ENCODE measurements at regions not wholly inside any gene's neighbourhood (a gene's known extent, or its start where the extent isn't known, plus 50 kb on each side); places are given as distances from the start of the nearest gene placed in this dataset.

DNA sequence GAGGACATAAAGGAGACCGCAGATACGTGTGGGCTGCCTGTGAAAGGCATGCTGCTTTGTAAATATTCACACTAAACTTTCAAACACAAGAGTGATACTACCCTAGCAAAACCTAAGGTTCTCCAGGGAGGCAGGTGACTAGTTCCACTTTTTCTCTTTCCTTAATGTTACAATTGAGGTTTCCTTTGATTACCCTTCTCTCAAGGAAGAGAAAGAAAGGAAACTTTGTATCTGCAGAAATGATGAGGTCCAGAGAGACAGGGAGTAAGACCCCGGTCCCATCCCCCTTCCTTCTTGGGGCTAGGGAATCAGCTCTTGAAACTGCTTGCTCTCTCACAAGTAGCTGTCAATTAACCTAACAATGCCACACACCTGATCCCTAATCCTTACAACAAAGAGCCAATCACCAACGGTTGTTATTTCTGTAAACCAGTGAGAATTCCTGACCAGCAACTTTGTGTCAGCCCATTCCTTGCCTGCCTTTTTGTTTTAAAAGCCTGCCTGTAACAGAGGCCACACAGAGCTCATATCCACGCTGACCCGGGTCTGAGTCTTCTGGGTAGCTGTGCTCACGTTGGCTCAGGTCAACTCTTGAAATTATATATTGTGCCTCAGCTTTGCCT is 754.8 kb upstream of the FRG1 start:
- H2BK5ac ChIP-seq (ENCODE audit: low read length) = no peak overlapping the region
- peaks cover 0 to 10% of the 10 kb centered on the region in 2 donors for H3K4me1 ChIP-seq (ENCODE audit: control insufficient read depth in 2 of 2, insufficient read depth in 1 of 2, low read depth in 1 of 2, low read length in 2 of 2)
- H3K14ac ChIP-seq (ENCODE audit: low read length) = no peak overlapping the region
- H4K8ac ChIP-seq (ENCODE audit: low read depth, low read length) = no peak overlapping the region
- H3K79me1 ChIP-seq (ENCODE audit: low read depth, low read length) = no peaks in the 10 kb centered on the region
- no peak overlapping the region for H4K91ac ChIP-seq (ENCODE audit: low read depth, low read length, poor library complexity)
- H2BK15ac ChIP-seq (ENCODE audit: low read length) = no peak overlapping the region
- H2BK12ac ChIP-seq (ENCODE audit: low read length) = no peak overlapping the region
- no peak overlapping the region for H3K18ac ChIP-seq (ENCODE audit: low read length)
- no peaks in the 10 kb centered on the region for H3K36me3 ChIP-seq (replicated peaks in 1 of 2; ENCODE audit: control insufficient read depth in 2 of 2, insufficient read depth in 2 of 2, low read length in 2 of 2)
- H2AFZ ChIP-seq (ENCODE audit: low read length) = peak overlapping the region; percentile 23
- no peak overlapping the region for H2BK120ac ChIP-seq (ENCODE audit: low read depth, low read length)
- no peak overlapping the region for H3K9ac ChIP-seq (ENCODE audit: low read depth, low read length, poor library complexity)
- no peak overlapping the region for H2AK5ac ChIP-seq (ENCODE audit: low read depth, low read length)
- no peaks in the 10 kb centered on the region for H3K27me3 ChIP-seq (ENCODE audit: control insufficient read depth in 3 of 3, insufficient read depth in 3 of 3, low read depth in 1 of 3, low read length in 3 of 3)
- H3K27ac ChIP-seq (replicated peaks; ENCODE audit: low read length) = peak overlapping the region; percentile 59
- peak; percentile 66 for DNase-seq (ENCODE audit: low spot score)
- no peak overlapping the region for H3K23ac ChIP-seq (ENCODE audit: low read depth, low read length, poor library complexity)
- H3K4me3 ChIP-seq (ENCODE audit: low read length in 2 of 2) = no peak overlapping the region
- no peak overlapping the region for H3K4me2 ChIP-seq (ENCODE audit: insufficient read depth, low read length, poor library complexity, severe bottlenecking)
- WGBS, 2 donors (ENCODE audit: extremely low coverage in 2 of 2, insufficient read length in 2 of 2, insufficient replicate concordance in 1 of 2) = no CpG with 5 or more reads among the region's 7 CpGs
- no peaks in the 10 kb centered on the region for H3K9me3 ChIP-seq (replicated peaks in 1 of 2; ENCODE audit: control insufficient read depth in 2 of 2, insufficient read depth in 1 of 2, low read depth in 1 of 2, low read length in 2 of 2)
- no peak overlapping the region for H3K4ac ChIP-seq (ENCODE audit: low read length)

DNA sequence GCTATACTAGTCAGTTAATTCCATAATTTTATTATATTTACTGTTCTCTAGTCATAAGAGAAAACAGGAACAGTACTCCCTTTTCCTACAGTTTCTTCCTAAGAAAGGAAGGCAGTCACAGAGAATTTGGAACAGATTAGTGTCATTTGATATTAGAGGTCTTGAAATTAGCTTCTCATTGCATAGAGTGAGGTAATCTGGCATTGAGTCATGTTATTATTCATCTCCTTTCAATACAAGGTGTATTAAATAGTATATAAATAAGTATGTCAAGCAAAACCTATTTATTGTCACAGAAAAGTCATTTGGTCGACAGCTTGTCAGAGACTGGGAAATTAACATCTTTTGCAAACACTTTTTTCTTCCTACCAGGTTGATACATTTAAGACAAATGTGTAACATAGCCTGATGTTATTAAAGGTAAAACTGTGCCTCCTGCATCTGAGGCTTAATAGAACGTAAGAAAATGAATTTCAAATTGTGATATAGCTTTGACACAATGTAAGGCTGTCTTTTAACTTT is 753.1 kb upstream of the FRG1 start:
- Histone ChIP-seq H4K8ac (ENCODE audit: low read depth, low read length) (no peak overlapping the region), H2AK5ac (ENCODE audit: low read depth, low read length) (no peak overlapping the region), H2BK12ac (ENCODE audit: low read length) (no peak overlapping the region), H3K14ac (ENCODE audit: low read length) (no peak overlapping the region), H2BK5ac (ENCODE audit: low read length) (no peak overlapping the region), H3K4me3 (ENCODE audit: low read length in 2 of 2) (no peak overlapping the region), H2BK15ac (ENCODE audit: low read length) (no peak overlapping the region), H3K4me2 (ENCODE audit: insufficient read depth, low read length, poor library complexity, severe bottlenecking) (no peak overlapping the region), H3K9me3 (replicated peaks in 1 of 2; ENCODE audit: control insufficient read depth in 2 of 2, insufficient read depth in 1 of 2, low read depth in 1 of 2, low read length in 2 of 2) (peaks cover 0 to 2% of the 10 kb centered on the region in 2 donors), H3K36me3 (replicated peaks in 1 of 2; ENCODE audit: control insufficient read depth in 2 of 2, insufficient read depth in 2 of 2, low read length in 2 of 2) (no peaks in the 10 kb centered on the region), H3K79me1 (ENCODE audit: low read depth, low read length) (no peaks in the 10 kb centered on the region), H2AFZ (ENCODE audit: low read length) (no peak overlapping the region), H3K27me3 (ENCODE audit: control insufficient read depth in 3 of 3, insufficient read depth in 3 of 3, low read depth in 1 of 3, low read length in 3 of 3) (no peaks in the 10 kb centered on the region), H3K9ac (ENCODE audit: low read depth, low read length, poor library complexity) (no peak overlapping the region), H3K23ac (ENCODE audit: low read depth, low read length, poor library complexity) (no peak overlapping the region), H2BK120ac (ENCODE audit: low read depth, low read length) (no peak overlapping the region), H3K27ac (replicated peaks; ENCODE audit: low read length) (no peak overlapping the region), H4K91ac (ENCODE audit: low read depth, low read length, poor library complexity) (no peak overlapping the region), H3K4ac (ENCODE audit: low read length) (no peak overlapping the region), H3K18ac (ENCODE audit: low read length) (no peak overlapping the region), H3K4me1 (ENCODE audit: control insufficient read depth in 2 of 2, insufficient read depth in 1 of 2, low read depth in 1 of 2, low read length in 2 of 2) (peaks cover 0 to 10% of the 10 kb centered on the region in 2 donors)
- WGBS, 2 donors (ENCODE audit: extremely low coverage in 2 of 2, insufficient read length in 2 of 2, insufficient replicate concordance in 1 of 2) = no CpG with 5 or more reads among the region's 2 CpGs
- DNase-seq (ENCODE audit: low spot score) = no peak

- Histone ChIP-seq H4K8ac (ENCODE audit: low read depth, low read length) (no peak overlapping the region), H2BK15ac (ENCODE audit: low read length) (no peak overlapping the region), H4K91ac (ENCODE audit: low read depth, low read length, poor library complexity) (no peak overlapping the region), H3K4me3 (ENCODE audit: low read length in 2 of 2) (no peak overlapping the region), H3K18ac (ENCODE audit: low read length) (no peak overlapping the region), H2BK12ac (ENCODE audit: low read length) (no peak overlapping the region), H3K4me1 (ENCODE audit: control insufficient read depth in 2 of 2, insufficient read depth in 1 of 2, low read depth in 1 of 2, low read length in 2 of 2) (no peaks in the 10 kb centered on the region), H3K79me1 (ENCODE audit: low read depth, low read length) (no peaks in the 10 kb centered on the region), H3K27ac (replicated peaks; ENCODE audit: low read length) (no peak overlapping the region), H3K14ac (ENCODE audit: low read length) (no peak overlapping the region), H3K36me3 (replicated peaks in 1 of 2; ENCODE audit: control insufficient read depth in 2 of 2, insufficient read depth in 2 of 2, low read length in 2 of 2) (no peaks in the 10 kb centered on the region), H3K4me2 (ENCODE audit: insufficient read depth, low read length, poor library complexity, severe bottlenecking) (no peak overlapping the region), H2AFZ (ENCODE audit: low read length) (no peak overlapping the region), H3K9ac (ENCODE audit: low read depth, low read length, poor library complexity) (no peak overlapping the region), H2AK5ac (ENCODE audit: low read depth, low read length) (no peak overlapping the region), H3K27me3 (ENCODE audit: control insufficient read depth in 3 of 3, insufficient read depth in 3 of 3, low read depth in 1 of 3, low read length in 3 of 3) (no peaks in the 10 kb centered on the region), H3K9me3 (replicated peaks in 1 of 2; ENCODE audit: control insufficient read depth in 2 of 2, insufficient read depth in 1 of 2, low read depth in 1 of 2, low read length in 2 of 2) (no peaks in the 10 kb centered on the region), H3K4ac (ENCODE audit: low read length) (no peak overlapping the region), H2BK5ac (ENCODE audit: low read length) (no peak overlapping the region), H2BK120ac (ENCODE audit: low read depth, low read length) (no peak overlapping the region), H3K23ac (ENCODE audit: low read depth, low read length, poor library complexity) (no peak overlapping the region)
- WGBS, 2 donors (ENCODE audit: extremely low coverage in 2 of 2, insufficient read length in 2 of 2, insufficient replicate concordance in 1 of 2) = no CpG with 5 or more reads among the region's 10 CpGs
- no peak for DNase-seq (ENCODE audit: low spot score)
Observed at GRCh38 chr4:189198624-189199023, 742.0 kb upstream of the FRG1 start.

DNA sequence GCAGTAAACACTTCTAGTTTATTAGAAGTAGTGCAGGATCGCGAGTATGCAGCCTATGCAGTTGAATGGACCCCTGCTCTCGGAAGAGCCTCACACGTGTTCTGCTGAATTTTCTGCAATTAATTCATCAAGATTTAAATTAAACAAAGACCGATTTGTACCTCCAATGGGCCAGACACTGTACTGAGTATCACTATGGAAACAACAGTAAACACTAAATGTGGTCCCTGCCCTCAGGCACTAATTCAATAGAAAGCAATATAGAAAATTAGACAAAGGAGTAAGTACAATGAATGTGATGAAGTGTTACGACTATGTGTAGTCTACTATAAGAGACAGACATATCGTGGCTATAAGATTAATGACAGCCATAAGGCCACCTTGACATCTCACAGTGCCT is 740.3 kb upstream of the FRG1 start:
- H2BK5ac ChIP-seq (ENCODE audit: low read length) = no peak overlapping the region
- no peaks in the 10 kb centered on the region for H3K4me1 ChIP-seq (ENCODE audit: control insufficient read depth in 2 of 2, insufficient read depth in 1 of 2, low read depth in 1 of 2, low read length in 2 of 2)
- no peak overlapping the region for H2AFZ ChIP-seq (ENCODE audit: low read length)
- H3K27ac ChIP-seq (replicated peaks; ENCODE audit: low read length) = no peak overlapping the region
- no peaks in the 10 kb centered on the region for H3K79me1 ChIP-seq (ENCODE audit: low read depth, low read length)
- H3K9ac ChIP-seq (ENCODE audit: low read depth, low read length, poor library complexity) = no peak overlapping the region
- H3K36me3 ChIP-seq (replicated peaks in 1 of 2; ENCODE audit: control insufficient read depth in 2 of 2, insufficient read depth in 2 of 2, low read length in 2 of 2) = no peaks in the 10 kb centered on the region
- no peak overlapping the region for H4K91ac ChIP-seq (ENCODE audit: low read depth, low read length, poor library complexity)
- no peaks in the 10 kb centered on the region for H3K9me3 ChIP-seq (replicated peaks in 1 of 2; ENCODE audit: control insufficient read depth in 2 of 2, insufficient read depth in 1 of 2, low read depth in 1 of 2, low read length in 2 of 2)
- H3K27me3 ChIP-seq (ENCODE audit: control insufficient read depth in 3 of 3, insufficient read depth in 3 of 3, low read depth in 1 of 3, low read length in 3 of 3) = no peaks in the 10 kb centered on the region
- H2BK12ac ChIP-seq (ENCODE audit: low read length) = no peak overlapping the region
- no CpG with 5 or more reads among the region's 7 CpGs for WGBS, 2 donors (ENCODE audit: extremely low coverage in 2 of 2, insufficient read length in 2 of 2, insufficient replicate concordance in 1 of 2)
- no peak overlapping the region for H4K8ac ChIP-seq (ENCODE audit: low read depth, low read length)
- no peak overlapping the region for H2BK120ac ChIP-seq (ENCODE audit: low read depth, low read length)
- no peak overlapping the region for H3K18ac ChIP-seq (ENCODE audit: low read length)
- H3K4ac ChIP-seq (ENCODE audit: low read length) = no peak overlapping the region
- no peak overlapping the region for H2AK5ac ChIP-seq (ENCODE audit: low read depth, low read length)
- H3K14ac ChIP-seq (ENCODE audit: low read length) = no peak overlapping the region
- no peak overlapping the region for H3K4me3 ChIP-seq (ENCODE audit: low read length in 2 of 2)
- H3K4me2 ChIP-seq (ENCODE audit: insufficient read depth, low read length, poor library complexity, severe bottlenecking) = no peak overlapping the region
- H3K23ac ChIP-seq (ENCODE audit: low read depth, low read length, poor library complexity) = no peak overlapping the region
- no peak overlapping the region for H2BK15ac ChIP-seq (ENCODE audit: low read length)
- DNase-seq (ENCODE audit: low spot score) = no peak

Data from neuronal stem cell (in vitro differentiated cells).